ENCODE measurements at regions not wholly inside any gene's neighbourhood (a gene's known extent, or its start where the extent isn't known, plus 50 kb on each side); places are given as distances from the start of the nearest gene placed in this dataset.

DNA sequence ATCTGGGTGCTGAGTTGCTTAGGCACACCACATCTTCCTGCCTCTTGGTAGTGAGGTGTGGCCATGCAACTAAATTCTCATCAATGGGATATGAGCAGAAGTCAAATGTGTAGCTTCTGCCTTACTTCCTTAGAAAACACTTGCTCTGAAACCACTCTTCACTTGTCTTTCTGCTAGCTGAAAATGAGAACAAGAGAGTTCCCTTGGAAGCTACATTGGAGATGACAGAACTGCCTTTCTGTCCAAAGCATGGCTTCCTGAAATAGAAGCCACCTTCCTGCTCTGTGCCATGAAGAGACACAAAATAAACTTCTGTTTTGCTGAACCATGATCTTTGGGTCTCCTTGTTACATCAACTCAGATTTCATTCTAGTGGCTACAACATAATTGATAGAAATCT lies 659.9 kb downstream of the IRS1 start:
- TF ChIP-seq RBAK (CRISPR knock-in tag; IDR thresholded peaks at IDR 0.05) (no peak), AHR (CRISPR knock-in tag; IDR thresholded peaks at IDR 0.05) (no peak), POLR2A (IDR thresholded peaks at IDR 0.05; ENCODE audit: insufficient read depth in 1 of 2, low read depth in 2 of 2, low read length in 2 of 2) (no peak), REL (CRISPR knock-in tag; conservative IDR thresholded peaks at IDR 0.05) (no peak), SP4 (CRISPR knock-in tag; IDR thresholded peaks at IDR 0.05) (no peak), ZNF317 (CRISPR knock-in tag; IDR thresholded peaks at IDR 0.05) (no peak), CBX5 (CRISPR knock-in tag; IDR thresholded peaks at IDR 0.05; ENCODE audit: borderline replicate concordance) (no peak), RXRA (CRISPR knock-in tag; IDR thresholded peaks at IDR 0.05) (no peak), TARDBP (CRISPR knock-in tag; IDR thresholded peaks at IDR 0.05) (no peak)
- TF ChIP-seq, protein P1, sequence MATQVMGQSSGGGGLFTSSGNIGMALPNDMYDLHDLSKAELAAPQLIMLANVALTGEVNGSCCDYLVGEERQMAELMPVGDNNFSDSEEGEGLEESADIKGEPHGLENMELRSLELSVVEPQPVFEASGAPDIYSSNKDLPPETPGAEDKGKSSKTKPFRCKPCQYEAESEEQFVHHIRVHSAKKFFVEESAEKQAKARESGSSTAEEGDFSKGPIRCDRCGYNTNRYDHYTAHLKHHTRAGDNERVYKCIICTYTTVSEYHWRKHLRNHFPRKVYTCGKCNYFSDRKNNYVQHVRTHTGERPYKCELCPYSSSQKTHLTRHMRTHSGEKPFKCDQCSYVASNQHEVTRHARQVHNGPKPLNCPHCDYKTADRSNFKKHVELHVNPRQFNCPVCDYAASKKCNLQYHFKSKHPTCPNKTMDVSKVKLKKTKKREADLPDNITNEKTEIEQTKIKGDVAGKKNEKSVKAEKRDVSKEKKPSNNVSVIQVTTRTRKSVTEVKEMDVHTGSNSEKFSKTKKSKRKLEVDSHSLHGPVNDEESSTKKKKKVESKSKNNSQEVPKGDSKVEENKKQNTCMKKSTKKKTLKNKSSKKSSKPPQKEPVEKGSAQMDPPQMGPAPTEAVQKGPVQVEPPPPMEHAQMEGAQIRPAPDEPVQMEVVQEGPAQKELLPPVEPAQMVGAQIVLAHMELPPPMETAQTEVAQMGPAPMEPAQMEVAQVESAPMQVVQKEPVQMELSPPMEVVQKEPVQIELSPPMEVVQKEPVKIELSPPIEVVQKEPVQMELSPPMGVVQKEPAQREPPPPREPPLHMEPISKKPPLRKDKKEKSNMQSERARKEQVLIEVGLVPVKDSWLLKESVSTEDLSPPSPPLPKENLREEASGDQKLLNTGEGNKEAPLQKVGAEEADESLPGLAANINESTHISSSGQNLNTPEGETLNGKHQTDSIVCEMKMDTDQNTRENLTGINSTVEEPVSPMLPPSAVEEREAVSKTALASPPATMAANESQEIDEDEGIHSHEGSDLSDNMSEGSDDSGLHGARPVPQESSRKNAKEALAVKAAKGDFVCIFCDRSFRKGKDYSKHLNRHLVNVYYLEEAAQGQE (IDR thresholded peaks at IDR 0.05; ENCODE audit: borderline replicate concordance in 1 of 2, low read depth in 1 of 2, low read length in 2 of 2), result no peak
